ENCODE measurements at regions not wholly inside any gene's neighbourhood (a gene's known extent, or its start where the extent isn't known, plus 50 kb on each side); places are given as distances from the start of the nearest gene placed in this dataset.
"Not testable (repeated sequence)": the region's sequence is repeated elsewhere in the genome, so short reads cannot be mapped to it uniquely, and the experiment has no call there.

DNA sequence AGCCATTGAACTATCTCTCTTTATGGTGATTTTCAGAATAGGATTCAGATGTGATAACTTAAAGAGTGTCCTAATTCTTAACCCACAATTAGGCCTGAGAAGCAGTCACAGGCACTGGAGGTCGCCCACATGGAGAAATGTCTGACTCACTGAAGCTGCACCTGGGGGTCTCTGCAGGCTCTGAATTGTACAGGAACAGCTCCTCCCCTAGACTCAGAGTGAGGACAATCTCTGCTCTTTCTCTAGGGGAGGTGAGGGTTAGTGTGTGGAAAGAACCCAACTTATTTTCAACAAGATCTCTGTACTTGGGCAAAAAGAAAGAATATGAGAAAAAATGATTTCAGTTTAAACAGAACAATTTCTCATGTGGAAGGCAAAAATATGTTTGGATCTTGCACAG is 1124.6 kb downstream of the TMEM121 start:
- H3K4me3 ChIP-seq (ENCODE audit: low read depth, low read length) = no peak overlapping the region

DNA sequence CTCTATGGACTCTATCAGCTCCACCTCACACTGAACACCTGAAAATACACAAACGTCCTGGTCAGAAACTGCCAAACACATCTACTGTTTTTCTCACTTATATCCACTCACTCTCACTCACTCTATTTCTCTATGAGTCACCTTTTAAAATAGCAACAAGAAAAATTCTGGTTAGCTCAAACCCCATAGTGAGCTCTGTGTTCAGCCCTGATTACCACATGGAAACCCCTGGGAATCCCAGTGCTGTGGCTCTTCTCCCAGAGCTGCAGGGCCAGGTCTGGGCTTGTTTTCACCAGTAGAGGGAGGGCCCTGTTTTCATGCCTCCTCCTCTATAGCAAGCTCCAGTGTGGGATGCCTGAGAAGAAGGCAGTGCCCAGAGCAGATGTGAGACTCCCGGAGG is 1126.1 kb downstream of the TMEM121 start:
- no peak for DNase-seq (ENCODE audit: low read depth)
- H3K4me3 ChIP-seq (ENCODE audit: low read depth, low read length) = no peak overlapping the region
- no peaks in the 10 kb centered on the region for H3K36me3 ChIP-seq (ENCODE audit: control insufficient read depth, insufficient read depth, low read length)
- no peaks in the 10 kb centered on the region for H3K27me3 ChIP-seq (ENCODE audit: control insufficient read depth, insufficient read depth, low read length)
- TF ChIP-seq, protein P1, sequence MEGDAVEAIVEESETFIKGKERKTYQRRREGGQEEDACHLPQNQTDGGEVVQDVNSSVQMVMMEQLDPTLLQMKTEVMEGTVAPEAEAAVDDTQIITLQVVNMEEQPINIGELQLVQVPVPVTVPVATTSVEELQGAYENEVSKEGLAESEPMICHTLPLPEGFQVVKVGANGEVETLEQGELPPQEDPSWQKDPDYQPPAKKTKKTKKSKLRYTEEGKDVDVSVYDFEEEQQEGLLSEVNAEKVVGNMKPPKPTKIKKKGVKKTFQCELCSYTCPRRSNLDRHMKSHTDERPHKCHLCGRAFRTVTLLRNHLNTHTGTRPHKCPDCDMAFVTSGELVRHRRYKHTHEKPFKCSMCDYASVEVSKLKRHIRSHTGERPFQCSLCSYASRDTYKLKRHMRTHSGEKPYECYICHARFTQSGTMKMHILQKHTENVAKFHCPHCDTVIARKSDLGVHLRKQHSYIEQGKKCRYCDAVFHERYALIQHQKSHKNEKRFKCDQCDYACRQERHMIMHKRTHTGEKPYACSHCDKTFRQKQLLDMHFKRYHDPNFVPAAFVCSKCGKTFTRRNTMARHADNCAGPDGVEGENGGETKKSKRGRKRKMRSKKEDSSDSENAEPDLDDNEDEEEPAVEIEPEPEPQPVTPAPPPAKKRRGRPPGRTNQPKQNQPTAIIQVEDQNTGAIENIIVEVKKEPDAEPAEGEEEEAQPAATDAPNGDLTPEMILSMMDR (IDR thresholded peaks at IDR 0.05; ENCODE audit: insufficient read depth, low read length, poor library complexity, severe bottlenecking) = no peak

More for the DNA sequence above, 1124.6 kb downstream of the TMEM121 start:
- Histone ChIP-seq H3K27me3 (ENCODE audit: control insufficient read depth, insufficient read depth, low read length) (no peaks in the 10 kb centered on the region), H3K36me3 (ENCODE audit: control insufficient read depth, insufficient read depth, low read length) (no peaks in the 10 kb centered on the region)
- TF ChIP-seq, protein P1 (IDR thresholded peaks at IDR 0.05; ENCODE audit: insufficient read depth, low read length, poor library complexity, severe bottlenecking) = no peak
- no peak for DNase-seq (ENCODE audit: low read depth)

DNA sequence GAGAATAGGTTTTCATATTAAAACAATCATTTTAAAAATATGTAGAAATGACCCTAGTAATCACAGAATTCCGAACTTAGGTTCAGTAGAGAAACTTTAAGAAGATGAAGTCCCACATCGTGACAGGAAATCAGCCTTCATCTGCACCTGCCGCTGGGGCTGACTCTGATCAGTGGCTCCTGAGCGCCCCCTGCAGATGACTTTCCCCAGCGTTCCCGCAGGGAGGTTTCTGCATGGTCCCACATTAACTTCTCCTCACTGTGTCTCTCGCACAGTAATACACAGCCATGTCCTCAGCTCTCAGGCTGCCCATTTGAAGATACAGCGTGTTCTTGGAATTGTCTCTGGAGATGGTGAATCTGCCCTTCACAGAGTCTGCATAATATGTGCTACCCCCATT is 1131.1 kb downstream of the TMEM121 start:
- no peak for DNase-seq (ENCODE audit: low read depth)
- Histone ChIP-seq H3K36me3 (ENCODE audit: control insufficient read depth, insufficient read depth, low read length) (no peaks in the 10 kb centered on the region), H3K27me3 (ENCODE audit: control insufficient read depth, insufficient read depth, low read length) (no peaks in the 10 kb centered on the region), H3K4me3 (ENCODE audit: low read depth, low read length) (no peak overlapping the region)
- TF ChIP-seq, protein P1 (IDR thresholded peaks at IDR 0.05; ENCODE audit: insufficient read depth, low read length, poor library complexity, severe bottlenecking) = no peak

DNA sequence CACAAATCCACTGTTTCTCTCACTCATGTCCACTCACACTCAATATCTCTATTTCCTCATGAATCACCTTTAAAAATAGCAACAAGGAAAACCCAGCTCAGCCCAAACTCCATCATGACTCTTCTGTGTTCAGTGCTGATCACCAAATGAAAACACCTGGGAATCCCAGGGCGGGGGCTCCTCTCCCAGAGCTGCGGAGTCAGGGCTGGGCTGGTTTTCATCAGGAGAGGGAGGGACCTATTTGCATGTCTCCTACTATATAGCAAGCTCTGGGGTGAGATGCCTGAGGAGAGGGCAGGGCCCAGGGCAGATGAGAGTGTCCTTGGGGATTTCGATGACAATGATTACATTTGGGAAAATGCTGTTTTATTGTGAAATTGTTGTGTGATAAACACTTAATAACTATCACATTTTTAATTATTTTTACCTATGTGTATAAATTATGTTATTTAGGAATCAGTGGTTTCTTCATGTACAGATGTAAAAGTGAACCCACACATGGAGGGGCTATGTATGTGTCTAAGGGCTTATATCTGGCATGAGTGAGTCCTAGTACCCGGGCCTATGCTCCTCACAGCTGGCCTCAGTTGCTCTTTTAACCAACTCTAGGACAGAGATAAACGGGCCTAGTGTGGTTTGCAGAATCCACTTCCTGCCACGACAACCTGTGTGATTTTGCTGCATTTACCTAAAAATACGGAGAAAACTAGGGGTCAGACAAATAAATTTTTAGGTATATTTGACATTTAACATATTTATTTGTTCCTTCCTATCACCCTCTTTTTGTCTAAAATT is 1131.9 kb downstream of the TMEM121 start:
- not testable (repeated sequence) for H3K36me3 ChIP-seq (ENCODE audit: control insufficient read depth, insufficient read depth, low read length); H3K27me3 ChIP-seq (ENCODE audit: control insufficient read depth, insufficient read depth, low read length); H3K4me3 ChIP-seq (ENCODE audit: low read depth, low read length); DNase-seq (ENCODE audit: low read depth)

DNA sequence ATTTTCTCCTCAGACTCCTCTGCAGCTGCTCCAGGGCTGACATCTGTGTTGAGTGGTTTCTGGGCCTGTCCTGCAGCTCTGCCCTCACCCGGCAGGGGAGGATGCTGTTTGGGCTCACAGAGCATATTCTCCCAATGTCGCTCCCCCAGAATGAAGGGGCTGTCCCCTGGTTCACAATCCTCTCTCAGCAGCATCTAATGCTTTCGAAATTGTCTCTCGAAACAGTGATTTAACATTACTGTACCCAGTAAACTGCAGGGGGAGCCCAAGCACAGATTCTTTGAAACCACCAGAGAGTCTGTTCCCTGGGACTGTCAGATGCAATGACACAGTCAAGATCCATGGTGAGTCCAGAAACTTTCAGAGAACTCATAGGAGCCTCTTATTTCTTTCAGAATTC is 1135.2 kb downstream of the TMEM121 start:
- not testable (repeated sequence) for H3K27me3 ChIP-seq (ENCODE audit: control insufficient read depth, insufficient read depth, low read length); DNase-seq (ENCODE audit: low read depth); H3K4me3 ChIP-seq (ENCODE audit: low read depth, low read length); H3K36me3 ChIP-seq (ENCODE audit: control insufficient read depth, insufficient read depth, low read length)

DNA sequence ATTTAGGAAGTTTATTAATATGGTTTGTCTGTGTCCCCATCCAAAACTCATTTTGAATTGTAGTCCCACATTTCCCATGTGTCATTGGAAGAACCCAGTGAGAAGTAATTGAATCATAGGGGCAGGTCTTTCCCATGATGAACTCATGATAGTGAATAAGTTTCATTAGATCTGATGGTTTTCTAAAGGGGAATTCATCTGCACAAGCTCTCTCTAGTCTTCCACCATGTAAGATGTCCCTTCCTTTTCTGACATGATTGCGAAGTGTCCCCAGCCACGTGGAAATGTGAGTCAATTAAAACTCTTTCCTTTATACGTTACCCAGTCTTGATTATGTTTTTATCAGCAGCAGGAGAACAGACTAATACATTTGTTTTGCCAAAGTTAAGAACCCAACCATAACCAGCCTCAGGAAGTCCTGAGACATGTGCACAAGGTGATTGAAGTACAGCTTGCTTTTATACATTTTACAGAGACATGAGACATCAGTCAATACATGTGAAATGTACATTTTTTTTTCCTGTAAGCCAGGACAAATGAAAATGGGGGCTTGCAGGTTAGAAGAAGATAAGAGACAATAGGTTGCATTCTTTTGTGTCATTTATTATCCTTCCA is 1136.7 kb downstream of the TMEM121 start:
- Histone ChIP-seq H3K4me3 (ENCODE audit: low read depth, low read length) (no peak overlapping the region), H3K36me3 (ENCODE audit: control insufficient read depth, insufficient read depth, low read length) (no peaks in the 10 kb centered on the region), H3K27me3 (ENCODE audit: control insufficient read depth, insufficient read depth, low read length) (no peaks in the 10 kb centered on the region)
- DNase-seq (ENCODE audit: low read depth) = no peak
- TF ChIP-seq, protein P1 (IDR thresholded peaks at IDR 0.05; ENCODE audit: insufficient read depth, low read length, poor library complexity, severe bottlenecking) = no peak
